GM21381 (cell line): ENCODE measurements at regions not wholly inside any gene's neighbourhood (a gene's known extent, or its start where the extent isn't known, plus 50 kb on each side); places are given as distances from the start of the nearest gene placed in this dataset.
"Not testable (repeated sequence)": the region's sequence is repeated elsewhere in the genome, so short reads cannot be mapped to it uniquely, and the experiment has no call there.

Experiments
- ATAC-seq: cut with Tn5 transposase; IDR thresholded peaks from one replicate; pipeline ENCODE4 v1.9.1; 2021; ENCODE audit warnings: mild to moderate bottlenecking, moderate library complexity; ENCODE audit not compliant: unreplicated experiment

- no peak for ATAC-seq
Measured at GRCh38 chr2:234251326-234252271, 201.1 kb downstream of the SPP2 start.

DNA sequence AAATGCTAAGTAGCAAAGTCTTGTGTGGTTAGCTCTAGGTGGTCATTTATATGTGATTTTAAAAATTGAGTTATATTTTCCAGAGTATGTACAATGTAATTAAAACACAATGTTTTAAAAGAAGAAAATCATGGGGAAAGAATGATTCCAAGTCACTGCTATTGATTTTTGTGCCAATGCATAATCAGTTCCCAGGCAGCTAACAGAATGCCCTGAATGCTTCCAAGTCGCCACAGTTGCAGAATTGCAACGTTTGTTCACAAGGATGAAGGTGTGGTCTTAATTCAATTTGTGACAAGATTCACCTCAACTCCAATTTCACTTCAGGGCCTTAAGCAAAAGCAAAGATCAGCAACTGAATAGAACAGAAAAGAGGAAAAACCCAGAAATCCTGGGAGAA, 200.4 kb downstream of the SPP2 start:
- no peak for ATAC-seq

GRCh38 chr2:234249873-234250272, 199.4 kb downstream of the SPP2 start:
- no peak for ATAC-seq

DNA sequence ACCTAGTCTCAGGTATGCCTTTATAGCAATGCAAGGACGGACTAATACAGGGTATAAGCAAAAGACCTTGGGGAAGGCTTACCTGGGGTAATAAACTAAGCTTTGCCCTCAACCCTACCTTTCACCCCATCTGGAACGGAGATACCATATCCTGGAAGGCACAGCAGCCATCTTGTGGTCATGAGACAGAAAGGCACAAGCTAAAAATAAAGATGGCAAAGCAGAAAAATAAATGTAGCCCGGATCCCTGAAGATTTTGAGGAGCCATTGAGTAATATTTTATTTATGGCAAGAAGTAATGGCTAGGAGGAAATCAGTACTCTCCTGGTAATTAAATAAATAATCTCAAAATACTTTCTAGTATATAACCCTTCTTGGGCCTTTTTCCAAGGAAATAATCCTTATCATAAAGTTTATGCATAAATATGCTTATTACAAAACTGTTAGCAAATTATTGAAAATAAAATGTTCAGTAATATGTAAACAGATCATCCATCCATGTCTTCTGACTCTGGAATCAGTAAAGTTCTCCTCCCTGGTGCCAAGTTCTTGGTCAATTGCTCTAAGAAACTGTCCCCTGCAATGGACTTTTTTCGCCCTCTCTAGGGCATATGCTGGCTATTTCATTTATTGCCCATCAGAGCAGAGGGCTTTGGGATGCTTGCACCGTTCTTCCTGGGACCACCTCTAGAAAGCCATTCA, 198.7 kb downstream of the SPP2 start:
- no peak for ATAC-seq

GRCh38 chr2:234248213-234248710, 197.8 kb downstream of the SPP2 start:
- ATAC-seq, result not testable (repeated sequence)

DNA sequence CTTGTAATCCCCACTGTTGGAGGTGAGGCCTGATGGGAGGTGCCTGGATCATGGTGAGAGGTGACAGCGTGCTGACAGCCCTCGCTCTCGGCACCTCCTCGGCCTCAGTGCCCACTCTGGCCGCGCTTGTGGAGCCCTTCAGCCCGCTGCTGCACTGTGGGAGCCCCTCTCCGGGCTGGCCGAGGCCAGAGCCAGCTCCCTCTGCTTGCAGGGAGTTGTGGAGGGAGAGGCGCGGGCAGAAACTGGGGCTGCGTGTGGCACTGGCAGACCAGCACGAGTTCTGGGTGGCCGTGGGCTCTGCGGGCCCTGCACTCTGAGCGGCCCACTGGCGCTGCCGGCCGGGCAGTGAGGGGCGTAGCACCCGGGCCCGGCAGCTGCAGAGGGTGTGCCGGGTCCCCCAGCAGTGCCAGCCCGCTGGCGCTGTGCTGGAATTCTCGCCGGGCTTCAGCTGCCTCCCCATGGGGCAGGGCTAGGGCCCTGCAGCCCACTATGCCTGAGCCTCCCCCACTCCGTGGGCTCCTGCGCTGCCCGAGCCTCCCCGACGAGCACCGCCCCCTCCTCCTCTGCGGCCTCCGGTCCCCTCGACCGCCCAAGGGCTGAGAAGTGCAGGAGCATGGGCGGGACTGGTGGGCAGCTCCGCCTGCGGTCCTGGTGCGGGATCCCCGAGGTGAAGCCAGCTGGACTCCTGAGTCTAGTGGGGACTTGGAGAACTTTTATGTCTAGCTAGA, 197.1 kb downstream of the SPP2 start:
- no peak for ATAC-seq

DNA sequence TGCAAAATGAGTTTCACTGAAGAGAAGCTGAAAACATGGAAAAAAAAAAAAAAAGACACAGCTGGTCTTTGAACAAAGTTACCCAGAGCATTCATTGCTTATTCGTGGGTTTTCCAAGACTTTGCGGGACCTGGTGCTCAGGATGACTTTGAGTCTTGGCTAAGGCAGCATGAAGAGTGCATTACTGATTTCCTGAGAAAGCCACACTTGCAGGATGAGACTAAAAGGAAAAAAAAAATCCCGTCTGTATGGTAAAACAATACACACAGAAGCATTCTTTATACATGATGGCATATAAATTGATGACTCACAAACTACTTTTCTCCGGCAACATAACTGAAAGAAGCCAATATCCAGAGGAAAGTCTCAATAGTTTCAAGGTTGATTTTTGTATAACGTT, 195.4 kb downstream of the SPP2 start:
- no peak for ATAC-seq

DNA sequence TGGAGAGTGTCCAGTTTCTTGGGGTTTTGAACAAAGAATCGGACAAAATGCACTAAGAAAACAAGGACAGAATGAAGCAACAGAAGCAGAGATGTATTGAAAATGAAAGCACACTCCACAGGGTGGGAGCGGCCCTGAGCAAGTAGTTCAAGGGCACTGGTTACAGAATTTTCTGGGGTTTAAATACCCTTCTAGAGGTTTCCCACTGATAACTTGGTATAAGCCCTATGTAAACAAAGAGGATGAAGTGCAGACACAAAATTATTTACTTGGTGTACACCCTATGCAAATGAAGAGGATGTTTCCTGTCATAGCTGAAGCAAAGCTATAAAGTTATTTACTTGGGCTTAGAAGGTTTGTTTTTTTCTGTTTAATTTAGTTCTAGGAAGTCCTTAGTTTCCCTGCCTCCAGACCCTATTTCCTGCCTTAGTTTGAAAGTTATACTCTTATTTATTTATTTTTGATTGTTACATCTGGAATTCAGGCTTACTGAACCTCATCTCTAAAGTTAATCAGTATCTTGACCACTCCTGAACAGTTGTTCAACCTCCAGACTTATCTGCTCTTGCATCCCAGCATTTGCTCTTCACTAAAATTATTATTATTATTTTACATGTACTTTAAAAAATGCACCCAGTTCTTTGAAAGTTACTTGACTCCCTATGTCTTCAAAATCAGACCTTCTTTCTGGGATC, 193.5 kb downstream of the SPP2 start:
- no peak for ATAC-seq

GRCh38 chr2:234242459-234242836, 191.9 kb downstream of the SPP2 start:
- ATAC-seq, result no peak

DNA sequence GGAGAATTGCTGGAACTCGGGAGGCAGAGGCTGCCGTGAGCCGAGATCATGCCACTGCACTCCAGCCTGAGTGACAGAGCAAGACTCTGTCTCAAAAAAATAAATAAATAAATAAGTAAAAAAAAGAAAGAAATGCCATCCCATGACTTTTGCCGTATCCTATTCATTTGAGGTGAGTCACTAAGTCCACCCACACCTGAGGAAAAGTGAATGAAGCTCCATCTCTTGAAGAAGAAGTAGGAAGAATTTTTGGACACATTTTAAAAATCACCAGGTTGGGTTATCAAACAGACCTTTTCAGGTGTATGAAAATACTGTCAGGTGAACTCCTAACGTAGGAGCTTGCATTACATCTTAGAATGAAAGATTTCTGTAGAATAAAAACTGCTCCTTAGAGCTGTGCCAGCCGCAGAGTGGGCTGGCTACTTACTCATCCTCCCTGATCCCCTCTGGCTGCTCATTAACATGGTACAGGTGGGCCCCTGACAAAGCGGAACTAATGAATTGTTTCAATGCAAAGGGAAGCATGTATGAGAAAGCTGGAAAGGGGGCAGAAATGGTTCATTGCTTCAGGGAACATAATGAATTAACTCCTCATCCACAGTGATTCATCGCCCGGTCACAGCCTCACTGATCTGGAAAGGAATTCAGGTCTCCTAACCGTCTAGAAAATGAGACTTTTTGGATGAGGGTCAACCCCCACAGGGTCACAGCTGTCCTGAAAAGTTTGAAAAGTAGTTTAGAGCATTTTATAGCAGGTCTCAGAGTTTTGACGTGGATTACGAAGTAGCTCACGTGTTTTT, 191.4 kb downstream of the SPP2 start:
- ATAC-seq, result no peak

- no peak for ATAC-seq
Measured at GRCh38 chr2:234240917-234241316, 190.4 kb downstream of the SPP2 start.

DNA sequence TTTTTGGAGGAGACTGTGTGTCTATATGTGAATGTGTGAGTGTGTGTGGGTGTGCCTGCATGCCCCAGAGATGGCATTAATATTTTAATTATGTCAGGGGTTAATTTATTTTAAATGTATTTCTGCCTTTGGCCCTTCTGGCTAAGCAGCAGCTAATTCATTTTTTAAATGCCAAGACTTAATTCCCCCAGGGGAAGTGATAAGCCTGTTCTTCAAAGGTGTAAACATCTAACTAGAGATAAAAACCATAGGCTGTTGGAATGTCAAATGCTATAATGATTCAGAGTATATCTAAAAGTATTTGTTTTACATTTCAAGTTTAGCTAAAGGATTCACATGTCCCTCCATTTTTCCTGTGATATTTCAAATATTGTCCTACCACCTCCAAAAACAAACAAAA, 184.7 kb downstream of the SPP2 start:
- ATAC-seq, result no peak

GRCh38 chr2:234231460-234231859, 181.0 kb downstream of the SPP2 start:
- ATAC-seq, result no peak

- no peak for ATAC-seq
Measured at GRCh38 chr2:234219046-234219310, 168.5 kb downstream of the SPP2 start.

DNA sequence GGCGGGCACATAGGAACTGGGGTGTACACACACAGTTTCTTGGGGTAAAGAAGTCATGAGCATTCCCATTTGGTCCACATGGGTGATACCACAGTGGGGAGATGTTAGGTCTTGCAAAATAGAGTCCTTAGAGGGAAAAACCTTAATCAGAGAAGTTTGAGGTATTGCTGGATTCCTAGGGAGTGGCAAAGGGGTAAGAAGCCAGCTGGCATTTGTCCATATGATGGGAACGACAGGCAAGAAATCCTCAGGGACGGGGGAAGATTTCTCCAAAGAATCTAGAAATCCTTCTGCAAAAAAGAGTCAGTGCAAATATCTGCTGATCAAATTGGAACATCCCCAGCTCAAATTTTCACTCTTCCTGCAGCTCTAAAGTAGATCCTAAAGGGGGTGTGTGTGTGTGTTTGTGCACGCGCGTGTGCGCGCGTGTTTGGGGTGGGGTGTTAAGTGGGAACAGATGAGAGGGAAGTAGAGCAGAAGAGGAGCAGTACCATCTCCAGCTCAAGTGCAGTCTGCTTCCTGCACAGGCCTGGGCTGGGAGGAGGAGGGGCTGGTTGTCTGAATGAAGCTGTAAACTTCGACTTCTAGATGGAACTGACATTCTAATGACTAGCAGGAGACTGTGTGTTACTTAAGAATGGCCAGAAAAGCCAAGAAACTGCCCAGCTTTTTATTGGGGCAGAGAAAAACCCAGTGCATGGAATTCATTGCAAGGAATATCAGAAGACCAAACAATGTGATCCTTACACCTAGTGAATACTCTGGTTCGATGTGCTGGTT, 168.0 kb downstream of the SPP2 start:
- ATAC-seq, result no peak

GRCh38 chr2:234212534-234212933, 162.0 kb downstream of the SPP2 start:
- no peak for ATAC-seq

GRCh38 chr2:234211797-234212196, 161.3 kb downstream of the SPP2 start:
- no peak for ATAC-seq

DNA sequence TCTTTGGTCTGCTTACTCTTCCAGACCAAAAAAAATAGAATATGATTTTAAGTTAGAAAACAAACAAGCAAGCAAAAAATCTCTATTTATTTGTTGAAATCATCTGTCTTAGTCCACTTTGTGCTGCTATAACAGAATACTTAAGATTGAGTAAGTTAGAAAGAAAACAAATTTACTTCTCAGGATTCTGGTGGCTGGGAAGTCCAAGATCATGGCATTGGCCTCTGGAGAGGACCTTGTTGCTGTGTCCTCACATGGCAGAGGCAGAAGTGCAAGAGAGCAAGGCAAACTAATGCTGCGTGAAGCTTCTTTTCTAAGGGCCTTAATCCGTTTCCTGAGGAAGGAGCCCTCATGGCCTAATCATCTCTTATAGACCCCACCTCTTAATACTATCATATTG, 156.2 kb downstream of the SPP2 start:
- ATAC-seq, result no peak

GRCh38 chr2:234204480-234204879, 154.0 kb downstream of the SPP2 start:
- ATAC-seq, result no peak
